IPS-NIHi7 (cell line): ENCODE measurements at regions not wholly inside any gene's neighbourhood (a gene's known extent, or its start where the extent isn't known, plus 50 kb on each side); places are given as distances from the start of the nearest gene placed in this dataset.
"Not testable (repeated sequence)": the region's sequence is repeated elsewhere in the genome, so short reads cannot be mapped to it uniquely, and the experiment has no call there.

Experiments
- DNase-seq: peaks from one replicate; pipeline ENCODE4 v3.0.0; 2012; ENCODE audit warnings: mixed read lengths; ENCODE audit errors: extremely low spot score

DNA sequence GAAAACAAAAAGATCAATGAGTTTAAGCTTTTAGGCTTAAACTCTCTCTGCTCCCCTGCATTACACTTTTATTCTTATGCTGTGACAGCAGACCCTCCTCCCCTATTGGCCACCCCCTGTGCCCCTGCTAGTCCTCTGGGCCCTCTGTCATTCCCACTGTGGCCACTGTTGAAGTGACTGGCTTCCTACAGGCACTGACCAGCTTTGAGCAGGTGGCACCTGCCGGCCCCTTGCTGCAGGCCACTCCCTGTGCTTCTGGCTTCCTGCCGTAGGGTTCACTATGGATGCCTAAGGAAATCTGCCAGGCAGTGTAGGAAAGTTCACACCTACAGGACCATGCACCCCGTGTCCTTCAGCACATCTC, 156.5 kb upstream of the L3MBTL4 start:
- no peak for DNase-seq

DNA sequence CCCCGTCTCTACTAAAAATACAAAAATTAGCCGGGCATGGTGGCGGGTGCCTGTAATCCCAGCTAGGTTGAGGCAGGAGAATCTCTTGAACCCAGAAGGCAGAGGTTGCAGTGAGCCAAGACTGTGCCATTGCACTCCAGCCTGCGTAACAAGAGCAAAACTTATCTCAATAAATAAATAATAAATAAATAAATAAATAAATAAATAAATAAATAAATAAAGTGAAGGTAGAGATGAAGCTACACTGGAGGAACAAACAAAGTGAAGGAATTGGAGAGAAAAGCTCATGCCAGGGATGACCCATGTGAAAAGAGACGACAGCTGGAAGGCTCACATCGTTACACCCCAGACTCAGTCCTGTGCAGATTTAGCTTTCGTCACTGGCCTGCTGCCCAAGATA, 157.3 kb upstream of the ARHGAP28 start:
- not testable (repeated sequence) for DNase-seq

DNA sequence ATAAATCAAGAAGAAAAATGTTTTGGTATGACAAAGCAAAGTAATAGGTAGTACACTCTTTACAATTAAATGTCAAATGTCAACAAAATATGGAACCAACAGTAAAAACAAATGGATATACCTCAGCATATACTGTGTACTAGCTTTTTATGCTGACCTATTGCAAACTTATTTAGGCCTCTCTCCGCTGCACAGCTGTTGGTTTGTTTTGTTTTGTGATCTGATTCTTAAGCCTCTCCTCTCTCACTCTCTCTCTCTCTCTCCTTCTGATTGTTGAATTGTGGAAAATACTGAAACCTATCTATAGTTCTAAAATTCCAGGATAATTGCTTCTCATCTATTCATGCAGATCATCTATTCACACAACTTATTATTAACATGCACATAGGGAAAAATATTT, 154.9 kb upstream of the ARHGAP28 start:
- no peak for DNase-seq

DNA sequence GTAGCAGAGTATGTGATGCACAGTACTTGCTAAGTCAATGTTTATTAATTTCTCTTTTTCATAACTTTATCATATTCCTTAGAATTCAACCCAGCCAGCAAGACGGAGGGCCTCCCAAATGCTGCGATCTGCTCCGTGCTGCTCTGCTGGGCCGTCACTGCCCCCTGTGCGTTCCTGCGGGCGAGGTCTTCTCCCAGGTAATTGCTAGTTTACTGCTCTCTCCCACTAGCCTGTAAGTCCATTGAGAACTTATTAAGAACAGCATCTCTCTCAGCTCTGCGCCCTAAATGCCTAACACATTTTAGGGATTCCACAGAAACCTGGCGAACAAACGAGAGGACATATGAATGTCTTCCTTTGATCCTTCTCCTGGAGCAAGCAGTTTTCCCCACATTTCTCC, 153.6 kb upstream of the ARHGAP28 start:
- DNase-seq, result no peak

DNA sequence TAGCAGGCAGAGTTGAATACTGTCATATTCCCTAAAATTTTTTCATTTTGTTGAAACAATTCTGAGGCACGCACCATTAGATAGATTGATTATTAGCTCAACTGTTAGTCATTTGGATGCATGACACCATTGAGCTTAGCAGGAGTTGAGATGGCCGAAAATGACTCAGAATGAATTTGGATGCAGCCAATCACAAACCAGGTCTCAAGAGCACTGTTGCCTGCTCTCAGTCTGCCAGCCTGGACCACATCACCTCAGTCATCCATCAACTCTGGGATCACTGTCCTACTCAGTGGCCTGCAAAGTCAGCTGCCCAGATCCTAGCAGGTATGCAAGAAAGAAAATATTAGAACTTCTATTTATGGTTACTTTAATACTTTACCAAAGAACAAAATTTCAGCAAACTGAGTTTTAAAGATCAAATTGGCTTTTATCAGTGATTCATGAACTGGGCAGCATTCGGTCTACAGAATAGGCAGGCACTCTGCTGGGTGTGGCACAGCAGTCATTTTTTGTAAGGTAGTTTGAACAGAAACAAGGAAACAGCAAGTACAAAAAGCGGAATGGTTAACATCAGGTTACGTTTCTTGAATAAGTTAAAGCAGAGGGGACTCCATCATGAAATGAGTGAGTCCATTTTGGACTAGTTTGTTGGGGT, 152.7 kb upstream of the ARHGAP28 start:
- no peak for DNase-seq

DNA sequence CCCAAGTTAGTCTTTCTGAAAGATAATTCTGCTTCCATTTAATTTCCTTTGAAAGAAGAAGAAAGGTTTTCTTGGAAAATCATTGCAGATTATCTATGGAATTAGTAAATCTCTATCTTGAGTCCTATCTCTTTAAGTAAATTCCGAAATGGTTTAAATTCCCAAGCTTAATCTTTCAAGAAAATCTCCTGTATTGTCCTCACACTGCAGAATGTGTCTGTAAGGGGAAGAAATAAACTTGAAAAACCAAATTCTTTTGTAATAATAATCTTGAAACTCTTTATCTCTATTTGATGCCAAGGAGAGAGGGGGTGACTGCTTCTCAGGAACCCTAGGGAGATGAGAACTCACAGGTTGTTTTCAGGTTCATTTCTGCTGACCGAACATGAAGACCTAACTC, 150.8 kb upstream of the ARHGAP28 start:
- no peak for DNase-seq

DNA sequence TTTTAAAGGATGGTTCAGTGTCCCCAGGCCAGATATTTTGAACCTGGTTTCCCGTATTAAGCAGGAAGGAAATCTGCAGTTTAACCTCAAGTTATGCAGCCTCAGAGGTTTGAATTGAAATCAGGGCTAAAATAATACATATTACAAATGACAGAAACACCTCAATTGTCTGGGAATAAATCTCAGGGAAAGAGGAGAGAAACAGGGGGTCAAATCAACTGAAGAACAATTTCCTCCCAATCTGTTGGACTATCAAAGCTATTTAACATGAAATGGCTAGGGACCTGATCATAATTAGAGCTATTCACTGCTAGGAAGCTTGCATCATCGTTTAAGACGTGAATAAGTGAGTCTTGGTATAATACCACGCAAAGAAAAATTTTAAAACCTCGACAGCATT, 150.0 kb upstream of the ARHGAP28 start:
- no peak for DNase-seq

DNA sequence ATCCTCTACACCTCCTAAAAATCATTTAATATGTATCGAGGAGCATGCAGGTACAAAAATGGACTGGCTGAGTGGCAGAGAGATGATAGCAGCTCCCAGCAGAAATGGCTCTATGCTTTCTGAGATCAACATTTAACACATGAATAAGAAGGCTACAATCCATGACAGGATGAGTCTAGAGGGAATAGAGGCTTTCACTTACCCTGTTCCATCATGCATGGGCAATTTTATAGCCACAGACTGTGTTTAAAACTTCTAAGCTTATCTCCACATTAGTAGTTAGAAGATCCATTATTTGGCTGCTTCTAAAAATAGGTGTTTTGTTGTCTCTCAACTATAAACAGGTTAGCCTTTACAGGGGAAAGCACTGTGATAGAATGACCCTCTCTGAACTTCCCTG, 149.1 kb upstream of the ARHGAP28 start:
- no peak for DNase-seq

DNA sequence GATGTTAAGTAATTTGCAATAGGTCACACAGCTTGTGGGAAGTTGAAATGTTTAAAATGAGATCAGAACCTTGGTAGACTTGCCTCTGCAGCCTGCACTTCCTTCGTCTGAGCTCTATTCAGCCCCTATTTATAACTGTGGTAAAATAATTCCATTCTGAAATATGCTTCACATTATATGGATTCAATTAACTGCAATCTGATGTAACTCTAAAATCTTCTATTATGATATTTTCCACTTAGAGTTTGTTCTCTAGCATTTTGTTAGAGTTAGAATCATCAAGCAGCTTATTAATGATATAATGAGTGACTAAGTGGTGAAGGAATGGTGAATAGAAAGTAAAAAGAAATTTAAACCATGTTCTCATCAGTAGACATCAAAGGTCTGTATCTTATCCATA, 139.6 kb upstream of the ARHGAP28 start:
- DNase-seq, result no peak

DNA sequence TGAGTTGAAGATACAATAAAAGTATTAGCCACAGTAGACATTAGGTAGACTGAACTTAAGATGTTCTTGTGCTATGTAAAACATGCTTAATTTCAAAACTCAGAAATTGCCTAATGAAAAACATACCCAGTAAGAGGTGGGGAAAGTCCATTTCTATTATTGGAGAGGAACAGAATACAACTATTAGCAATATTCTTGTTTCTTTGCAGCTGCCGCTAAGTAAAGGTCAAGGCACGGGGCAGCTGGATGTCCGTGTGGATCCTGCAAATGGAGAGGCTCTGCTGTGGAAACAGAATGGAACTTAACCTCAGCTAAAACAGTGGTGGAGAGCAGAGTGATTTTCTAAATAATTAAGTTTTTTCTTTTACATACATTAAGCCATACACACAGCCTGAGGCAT, 139.2 kb upstream of the ARHGAP28 start:
- no peak for DNase-seq

DNA sequence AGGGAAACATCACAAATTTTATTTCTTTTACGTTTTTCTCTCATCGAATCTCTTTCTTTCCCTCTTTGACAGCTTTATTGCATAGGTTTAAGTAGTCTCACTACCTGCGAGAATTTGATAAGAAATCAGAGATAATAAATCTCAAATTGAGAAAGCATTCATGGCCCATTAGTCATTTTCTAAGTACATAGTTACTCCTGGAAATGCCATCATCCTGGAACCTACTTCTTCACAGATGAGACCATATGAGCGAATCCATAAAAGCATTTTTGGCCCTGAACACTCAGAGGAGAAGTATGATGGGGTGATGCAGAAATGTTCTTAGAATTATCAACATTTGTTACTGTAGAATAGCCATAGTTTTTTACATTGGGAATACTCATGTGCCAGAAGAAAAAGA, 138.0 kb upstream of the ARHGAP28 start:
- no peak for DNase-seq

DNA sequence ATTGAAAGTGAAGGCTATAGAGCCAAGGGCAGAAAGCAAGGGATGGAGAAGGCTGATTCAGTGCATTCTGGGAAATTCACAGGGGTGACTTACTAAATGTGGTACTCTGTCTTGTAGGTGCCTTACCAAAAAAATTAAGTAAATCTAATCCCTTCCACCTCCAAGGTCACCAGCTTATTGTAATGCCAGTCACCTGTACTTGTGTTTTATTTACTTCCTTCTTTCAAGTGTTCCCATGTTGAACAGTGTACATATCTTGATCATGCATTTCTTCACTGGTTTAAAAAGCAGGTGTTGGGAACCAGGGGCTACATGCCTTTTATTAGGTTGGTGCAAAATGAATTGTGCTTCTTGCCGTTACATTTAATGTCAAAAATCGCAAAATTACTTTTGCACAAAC, 137.0 kb upstream of the ARHGAP28 start:
- DNase-seq, result no peak

DNA sequence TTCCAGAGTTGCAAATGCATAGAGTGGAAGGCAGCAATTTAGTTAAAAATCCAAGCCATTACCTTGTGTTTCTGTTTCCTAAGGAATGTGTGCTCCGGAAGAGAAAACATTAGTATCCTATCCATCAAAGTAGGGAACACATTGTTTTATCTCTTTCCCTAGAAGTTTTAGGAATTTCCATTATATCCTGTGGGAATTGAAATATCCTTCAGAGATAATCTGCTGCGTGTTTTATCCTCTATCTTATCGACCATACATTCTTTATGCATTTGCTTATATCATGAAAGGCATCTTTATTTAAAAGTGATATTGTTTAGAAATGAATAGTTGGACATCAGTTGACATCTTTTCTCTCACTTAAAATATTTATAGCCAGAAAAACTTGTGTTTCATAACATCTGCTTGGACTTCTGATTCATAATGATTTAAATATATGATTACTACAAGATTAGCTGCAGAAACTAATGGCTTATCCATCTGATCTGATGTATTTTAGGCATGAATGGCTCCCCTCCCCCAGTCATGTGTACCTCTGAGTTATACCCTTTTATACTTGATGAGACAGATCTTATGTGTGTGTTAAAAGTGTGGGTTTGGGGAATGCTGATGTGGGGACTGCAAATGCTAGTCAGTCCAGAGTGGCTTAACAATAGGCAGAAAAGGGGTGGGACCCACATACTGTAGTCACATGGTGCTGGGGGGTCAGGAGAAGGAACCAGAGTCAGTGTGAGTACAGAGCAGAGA, 136.2 kb upstream of the ARHGAP28 start:
- no peak for DNase-seq

DNA sequence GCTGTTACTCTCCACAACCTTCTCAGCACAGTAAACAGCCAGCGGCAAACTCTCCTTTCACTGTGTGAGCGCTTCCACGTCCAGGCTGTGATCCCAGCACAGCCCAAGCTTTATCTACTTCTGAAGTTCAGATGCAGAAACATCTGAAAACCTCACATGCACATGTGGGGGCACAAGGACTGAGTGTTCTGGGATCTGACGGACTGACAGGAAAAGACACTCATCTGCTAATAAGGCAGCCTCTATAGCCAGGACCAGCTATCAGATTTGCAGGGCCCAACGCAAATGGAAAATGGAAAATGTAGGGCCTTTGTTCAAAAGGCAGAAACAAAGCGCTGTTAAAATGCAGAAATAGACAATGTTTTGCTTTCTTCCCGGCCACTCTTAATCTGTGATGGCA, 133.8 kb upstream of the ARHGAP28 start:
- no peak for DNase-seq

DNA sequence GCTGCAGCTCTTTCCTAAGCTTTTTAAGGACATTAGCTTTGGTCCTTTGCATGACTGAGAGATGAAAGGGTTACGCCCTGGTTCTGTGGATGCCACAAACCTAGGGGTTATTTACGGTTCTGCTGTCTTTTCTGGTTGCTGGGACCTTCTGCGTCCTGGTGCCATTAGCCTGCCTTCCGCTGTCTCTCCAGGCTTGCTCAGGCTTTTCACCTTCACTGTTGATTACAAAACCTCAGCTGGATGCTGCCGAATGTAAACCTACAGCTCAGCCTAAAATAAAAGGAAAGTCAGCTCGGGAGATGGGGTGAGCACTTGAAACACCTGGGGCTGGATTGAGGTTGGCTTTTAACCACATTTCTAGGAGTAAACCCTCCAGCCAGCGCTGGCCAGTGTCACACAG, 130.9 kb upstream of the ARHGAP28 start:
- DNase-seq, result peak; percentile 32

DNA sequence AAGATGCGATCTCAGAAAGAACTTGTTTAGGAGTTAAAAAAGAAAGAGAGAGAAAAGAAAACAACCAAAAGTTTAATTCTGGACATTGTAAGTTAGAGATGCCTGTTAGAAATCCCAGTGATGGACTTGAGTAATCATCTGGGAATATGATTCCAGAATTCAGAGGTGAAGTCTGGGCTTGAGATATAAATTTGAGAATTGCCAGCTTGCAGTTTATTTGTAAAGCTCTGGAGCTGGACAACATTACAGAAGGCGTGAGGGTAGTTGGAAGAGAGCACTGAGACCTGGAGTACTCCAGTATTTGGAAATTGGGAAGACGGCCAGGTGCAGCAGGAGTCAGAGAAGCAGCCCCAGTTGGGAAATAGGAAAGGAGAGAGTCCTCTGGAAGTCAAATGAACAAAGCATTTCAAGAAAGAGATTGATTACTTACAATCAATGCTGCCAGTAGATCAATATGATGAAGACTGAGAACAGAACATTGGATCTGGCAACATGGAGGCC, 128.8 kb upstream of the ARHGAP28 start:
- no peak for DNase-seq

DNA sequence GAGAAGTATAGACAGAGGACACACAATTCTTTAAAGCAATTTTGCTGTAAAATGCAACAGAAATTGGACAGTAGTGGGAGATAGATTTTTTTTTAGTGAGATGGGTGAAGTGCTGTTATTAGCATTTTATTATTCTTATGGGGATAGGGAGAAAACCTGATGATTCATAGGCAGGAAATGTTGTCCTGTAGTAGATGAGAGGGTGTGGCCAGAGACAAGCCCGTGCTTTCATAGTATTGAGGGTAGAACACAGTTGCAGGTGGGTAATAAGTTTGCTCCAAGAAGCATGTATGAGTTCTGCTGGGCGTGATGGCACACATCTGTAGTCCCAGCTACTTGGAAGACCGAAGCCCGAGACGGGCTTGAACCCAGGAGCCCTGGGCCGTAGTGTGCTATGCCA, 128.3 kb upstream of the ARHGAP28 start:
- no peak for DNase-seq

DNA sequence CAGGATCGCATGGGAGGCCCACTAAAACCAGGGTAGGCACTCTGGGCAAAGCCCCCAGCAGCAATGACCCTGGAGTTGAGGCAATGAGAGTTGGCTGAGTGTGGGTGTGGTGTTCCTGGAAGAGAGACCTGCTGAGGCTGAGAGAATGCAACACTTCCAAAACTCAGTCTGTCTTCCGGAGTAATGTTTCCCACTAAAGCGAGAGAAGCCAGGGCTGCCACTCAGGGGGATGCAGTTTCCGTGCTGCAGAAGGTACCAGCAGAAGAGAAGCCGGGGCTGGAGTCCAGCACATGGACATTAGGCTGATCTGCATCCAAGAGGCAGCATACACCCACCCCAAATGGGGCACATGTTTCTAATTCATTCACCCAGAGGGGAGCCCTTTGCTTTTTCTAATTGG, 127.2 kb upstream of the ARHGAP28 start:
- DNase-seq, result no peak

DNA sequence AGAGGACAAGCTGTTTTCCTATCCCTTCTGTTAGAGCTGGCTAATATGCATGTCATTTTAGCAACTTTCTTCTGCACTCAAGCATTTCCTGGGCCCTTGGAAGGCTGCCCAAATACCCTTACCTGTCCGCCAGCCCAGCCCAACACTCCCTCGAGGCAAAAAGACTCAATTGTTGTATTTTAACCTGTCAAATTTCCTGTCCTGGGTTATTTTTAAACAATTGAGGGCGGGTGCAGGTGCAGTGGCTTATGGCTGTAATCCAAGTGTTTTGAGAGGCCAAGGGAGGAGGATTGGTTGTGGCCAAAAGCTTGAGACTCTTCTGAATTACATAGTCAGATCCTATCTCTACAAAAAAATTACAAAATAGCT, 125.0 kb upstream of the ARHGAP28 start:
- no peak for DNase-seq

DNA sequence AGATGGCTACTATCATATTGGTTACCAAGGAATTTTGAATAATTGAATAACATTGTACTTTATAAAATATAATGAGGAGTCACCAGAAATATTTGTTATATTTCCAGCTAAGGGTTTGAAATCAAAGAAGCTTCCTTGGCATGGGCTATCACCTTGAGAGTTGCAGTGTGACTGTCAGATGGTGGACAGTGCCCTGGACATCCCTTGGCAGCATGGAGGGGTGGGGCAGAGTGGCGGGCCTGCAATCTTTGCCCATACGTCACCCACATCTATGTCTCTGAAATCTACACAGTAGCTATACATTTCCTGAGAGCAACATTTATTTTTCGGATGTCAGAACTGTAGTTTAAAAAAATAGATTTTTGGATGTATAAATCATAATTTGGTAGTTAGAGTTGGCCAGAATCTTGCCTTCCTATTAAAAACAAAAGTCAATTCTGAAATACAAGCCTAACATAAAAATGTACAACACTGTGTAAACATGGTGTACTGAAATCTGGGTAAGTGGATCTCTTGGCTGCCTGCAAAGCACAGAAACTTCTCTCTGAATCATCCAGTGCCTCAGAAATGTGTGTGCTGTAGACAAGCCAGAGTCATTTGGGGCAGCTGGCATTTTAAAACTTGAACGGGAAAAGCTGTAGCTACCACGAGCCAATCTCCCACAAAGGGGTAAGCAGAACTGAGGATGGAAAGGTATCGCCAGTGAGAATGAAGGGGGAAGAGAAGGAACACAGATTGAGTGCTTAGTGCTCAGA, 124.2 kb upstream of the ARHGAP28 start:
- DNase-seq, result no peak

DNA sequence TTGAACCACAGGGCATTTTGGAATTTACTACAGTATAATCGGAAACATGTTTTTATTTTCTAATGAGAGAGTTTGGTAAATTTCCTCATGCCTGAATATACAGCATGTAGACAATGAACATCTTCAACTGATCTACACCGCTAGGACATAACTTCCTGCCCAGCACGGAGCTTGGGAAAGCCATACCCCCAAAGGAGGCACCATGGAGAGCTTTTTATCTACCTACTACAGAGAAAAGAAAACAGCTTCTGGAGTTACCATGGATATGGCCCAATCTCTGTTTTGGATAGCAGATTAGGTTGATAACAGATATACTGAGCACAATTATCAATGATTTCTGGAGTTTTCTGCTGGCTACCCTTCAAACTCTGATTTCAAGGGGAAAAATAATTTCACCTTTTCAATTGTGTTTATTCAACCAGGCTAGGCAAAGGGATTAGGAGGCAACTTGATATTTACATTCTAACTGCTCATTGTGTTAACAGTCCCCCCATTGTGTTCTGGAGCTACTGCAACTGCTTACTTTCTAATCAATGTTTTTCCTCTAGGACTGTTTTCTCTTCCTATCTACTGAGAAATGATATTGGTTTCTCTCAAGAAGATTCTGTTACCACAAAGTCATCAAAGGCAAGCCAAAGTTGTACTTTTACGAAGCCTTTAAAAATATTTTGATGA, 123.0 kb upstream of the ARHGAP28 start:
- DNase-seq, result no peak

DNA sequence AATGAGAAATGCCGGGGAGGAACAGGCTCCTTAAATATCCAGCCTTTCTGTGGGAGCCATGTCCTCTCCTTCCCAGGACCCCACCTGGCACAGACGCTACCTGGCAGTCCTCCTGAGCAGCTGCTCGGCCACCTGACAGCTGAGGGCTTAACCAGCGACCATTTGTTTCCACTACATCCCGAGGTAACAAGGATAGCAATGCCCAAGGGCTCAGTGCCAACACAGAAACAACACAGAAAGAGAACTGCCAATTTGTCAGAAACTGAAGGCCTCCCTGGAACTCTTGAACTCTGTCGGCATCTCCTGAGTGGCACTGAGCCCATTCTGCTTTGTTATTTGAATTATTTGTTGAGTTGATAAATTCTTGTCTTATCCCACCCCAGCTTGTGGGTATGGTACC, 122.2 kb upstream of the ARHGAP28 start:
- DNase-seq, result no peak
